GM12891 (cell line): ENCODE measurements at regions not wholly inside any gene's neighbourhood (a gene's known extent, or its start where the extent isn't known, plus 50 kb on each side); places are given as distances from the start of the nearest gene placed in this dataset.

Experiments
- POLR2A ChIP-seq: IDR thresholded peaks from 2 replicates; pipeline ENCODE4 v1.6.1; 2011; ENCODE audit warnings: low read depth, low read length, control low read depth
- POU2F2 ChIP-seq: IDR thresholded peaks from 2 replicates; pipeline ENCODE4 v1.6.1; 2011; ENCODE audit warnings: low read depth, mild to moderate bottlenecking, control low read depth, low read length, moderate library complexity
- TAF1 ChIP-seq: IDR thresholded peaks from 2 replicates; pipeline ENCODE4 v1.6.1; 2011; ENCODE audit warnings: low read depth, low read length, control low read depth

GRCh38 chr4:184531008-184531407, 56.7 kb upstream of the IRF2 start:
- TF ChIP-seq POLR2A: no peak
- no peak for TF ChIP-seq POU2F2
- no peak for TF ChIP-seq TAF1
